LNCaP clone FGC (cell line): ENCODE measurements at regions not wholly inside any gene's neighbourhood (a gene's known extent, or its start where the extent isn't known, plus 50 kb on each side); places are given as distances from the start of the nearest gene placed in this dataset.
"Not testable (repeated sequence)": the region's sequence is repeated elsewhere in the genome, so short reads cannot be mapped to it uniquely, and the experiment has no call there.

ENCODE experiments used
- DNase-seq: peaks from one replicate; pipeline ENCODE4 v3.0.0-alpha.2; 2011; ENCODE audit warnings: low read depth
- H3K4me3 ChIP-seq: 2 replicates; pipeline ENCODE4 v1.5.1; 2011; ENCODE audit warnings: mild to moderate bottlenecking, low read depth, low read length, control low read depth
- CTCF ChIP-seq: IDR thresholded peaks from 2 replicates; pipeline ENCODE4 v1.5.1; 2012; ENCODE audit warnings: mild to moderate bottlenecking; ENCODE audit not compliant: control insufficient read depth, insufficient read depth; ENCODE audit errors: extremely low read depth

- H3K4me3 ChIP-seq: no peak overlapping the region
- no peak for TF ChIP-seq CTCF
- no peak for DNase-seq
These were observed 788.4 kb upstream of the SORCS1 start for GRCh38 chr10:107952649-107953556.

GRCh38 chr10:107950411-107951062 is 786.0 kb upstream of the SORCS1 start:
- H3K4me3 ChIP-seq, DNase-seq: not testable (repeated sequence)

GRCh38 chr10:107942826-107943225 is 778.3 kb upstream of the SORCS1 start:
- no peak overlapping the region for H3K4me3 ChIP-seq
- TF ChIP-seq CTCF: no peak
- no peak for DNase-seq

GRCh38 chr10:107933076-107933475 is 768.6 kb upstream of the SORCS1 start:
- no peak for TF ChIP-seq CTCF
- no peak for DNase-seq

GRCh38 chr10:107931808-107932207 is 767.3 kb upstream of the SORCS1 start:
- H3K4me3 ChIP-seq: no peak overlapping the region
- DNase-seq: no peak
- no peak for TF ChIP-seq CTCF

More at GRCh38 chr10:107933076-107933475, 768.6 kb upstream of the SORCS1 start:
- H3K4me3 ChIP-seq: no peak overlapping the region

- DNase-seq: no peak
- TF ChIP-seq CTCF: no peak
- H3K4me3 ChIP-seq: no peak overlapping the region
These were observed 765.5 kb upstream of the SORCS1 start for GRCh38 chr10:107930037-107930436.

GRCh38 chr10:107924458-107924857 is 760.0 kb upstream of the SORCS1 start:
- TF ChIP-seq CTCF: no peak
- DNase-seq: no peak

More at GRCh38 chr10:107924458-107924857, 760.0 kb upstream of the SORCS1 start:
- H3K4me3 ChIP-seq: no peak overlapping the region
